Mesenchymal stem cell (in vitro differentiated cells and primary cell): ENCODE measurements at regions not wholly inside any gene's neighbourhood (a gene's known extent, or its start where the extent isn't known, plus 50 kb on each side); places are given as distances from the start of the nearest gene placed in this dataset.
A peak's percentile ranks its signal among the peaks of the same experiment; 100 is the strongest.

Source experiments
- DNase-seq: peaks from one replicate; pipeline ENCODE4 v3.0.0-alpha.2; 2013
- H2AFZ ChIP-seq: one replicate; pipeline ENCODE4 v1.6.1; 2013; ENCODE audit warnings: low read depth, mild to moderate bottlenecking, control low read depth, inconsistent platforms, low read length, moderate library complexity
- H2AK5ac ChIP-seq: 2 replicates; pipeline ENCODE4 v1.6.1; 2013; ENCODE audit warnings: low read length, moderate library complexity, mild to moderate bottlenecking, inconsistent platforms; ENCODE audit not compliant: severe bottlenecking
- H2BK120ac ChIP-seq: one replicate; pipeline ENCODE4 v1.6.1; 2013; ENCODE audit warnings: low read depth, mild to moderate bottlenecking, inconsistent platforms, low read length, moderate library complexity
- H2BK12ac ChIP-seq, 2 experiments: one replicate each; pipeline ENCODE4 v1.6.1; 2013; ENCODE audit warnings: inconsistent platforms in 2 of 2, low read length in 2 of 2, mild to moderate bottlenecking in 2 of 2, moderate library complexity in 2 of 2, control low read depth in 1 of 2
- H2BK15ac ChIP-seq: one replicate; pipeline ENCODE4 v1.6.1; 2013; ENCODE audit warnings: mild to moderate bottlenecking, low read depth, inconsistent platforms; ENCODE audit not compliant: poor library complexity, severe bottlenecking
- H2BK5ac ChIP-seq: 2 replicates; pipeline ENCODE4 v1.6.1; 2013; ENCODE audit warnings: low read depth, mild to moderate bottlenecking, low read length, control low read depth, inconsistent platforms; ENCODE audit not compliant: poor library complexity, severe bottlenecking
- H3K14ac ChIP-seq, 2 experiments: one replicate each; pipeline ENCODE4 v1.6.1; 2013; ENCODE audit warnings: inconsistent platforms in 2 of 2, low read length in 2 of 2, control low read depth in 1 of 2, mild to moderate bottlenecking in 1 of 2, moderate library complexity in 1 of 2
- H3K18ac ChIP-seq, 2 experiments: one replicate each; pipeline ENCODE4 v1.6.1; 2013; ENCODE audit warnings: inconsistent platforms in 2 of 2, low read length in 2 of 2, control low read depth in 1 of 2, low read depth in 1 of 2, mild to moderate bottlenecking in 1 of 2
- H3K23ac ChIP-seq, 2 experiments: one replicate each; pipeline ENCODE4 v1.6.1; 2013; ENCODE audit warnings: inconsistent platforms in 2 of 2, low read length in 2 of 2, mild to moderate bottlenecking in 2 of 2, moderate library complexity in 2 of 2, control low read depth in 1 of 2
- H3K27ac ChIP-seq: 2 replicates; pipeline ENCODE4 v1.5.1; 2013; ENCODE audit warnings: mild to moderate bottlenecking, moderate library complexity, low read length, control low read depth, inconsistent platforms; ENCODE audit not compliant: poor library complexity, severe bottlenecking
- H3K27me3 ChIP-seq, 2 experiments: 2 replicates each; pipeline versions ENCODE4 v1.6.1 to v1.7.0; 2013; ENCODE audit warnings: low read length in 2 of 2, mild to moderate bottlenecking in 2 of 2, moderate library complexity in 2 of 2, control low read depth in 1 of 2, inconsistent platforms in 1 of 2; ENCODE audit not compliant: control insufficient read depth in 1 of 2, insufficient read depth in 1 of 2
- H3K36me3 ChIP-seq, 2 experiments: 2 replicates each; pipeline versions ENCODE4 v1.6.1 to v1.7.0; 2013; ENCODE audit warnings: low read length in 2 of 2, control low read depth in 1 of 2, inconsistent platforms in 1 of 2, low read depth in 1 of 2, mild to moderate bottlenecking in 1 of 2; ENCODE audit not compliant: insufficient read depth in 2 of 2, control insufficient read depth in 1 of 2
- H3K4ac ChIP-seq, 2 experiments: one replicate each; pipeline ENCODE4 v1.6.1; 2013; ENCODE audit warnings: inconsistent platforms in 2 of 2, low read length in 2 of 2, mild to moderate bottlenecking in 2 of 2, moderate library complexity in 2 of 2, control low read depth in 1 of 2, low read depth in 1 of 2
- H3K4me1 ChIP-seq: 2 replicates; pipeline ENCODE4 v1.6.1; 2013; ENCODE audit warnings: low read depth, low read length, control low read depth; ENCODE audit not compliant: control insufficient read depth, insufficient read depth
- H3K4me2 ChIP-seq: 2 replicates; pipeline ENCODE4 v1.6.1; 2013; ENCODE audit warnings: low read length, mild to moderate bottlenecking, inconsistent platforms; ENCODE audit not compliant: poor library complexity, severe bottlenecking
- H3K4me3 ChIP-seq, 2 experiments: 2 replicates each; pipeline versions ENCODE4 v1.5.1 to v1.7.0; 2013; ENCODE audit warnings: low read length in 2 of 2, mild to moderate bottlenecking in 2 of 2, control low read depth in 1 of 2, low read depth in 1 of 2; ENCODE audit not compliant: insufficient read depth in 1 of 2
- H3K79me1 ChIP-seq: replicated peaks from 2 replicates; pipeline ENCODE4 v1.6.1; 2013; ENCODE audit warnings: mild to moderate bottlenecking, control low read depth, low read length, inconsistent platforms; ENCODE audit not compliant: poor library complexity, severe bottlenecking
- H3K9ac ChIP-seq: 2 replicates; pipeline ENCODE4 v1.7.0; 2013; ENCODE audit warnings: mild to moderate bottlenecking, low read length, moderate library complexity
- H3K9me3 ChIP-seq: 2 replicates; pipeline ENCODE4 v1.7.0; 2013; ENCODE audit warnings: mild to moderate bottlenecking, low read length; ENCODE audit not compliant: control insufficient read depth
- H4K8ac ChIP-seq: one replicate; pipeline ENCODE4 v1.6.1; 2013; ENCODE audit warnings: inconsistent platforms, mild to moderate bottlenecking, low read length, moderate library complexity
- H4K91ac ChIP-seq: one replicate; pipeline ENCODE4 v1.6.1; 2013; ENCODE audit warnings: mild to moderate bottlenecking, low read length, inconsistent platforms
- WGBS: methylation state at CpG from one replicate; pipeline ENCODE4 v1.1.7; 2013; ENCODE audit warnings: mixed read lengths; 5-methylcytosine and 5-hydroxymethylcytosine counted together

- Histone ChIP-seq H3K9ac (no peak overlapping the region), H3K23ac (no peak overlapping the region), H3K27me3 (no peaks in the 10 kb centered on the region), H3K14ac (no peak overlapping the region), H3K4me3 (no peak overlapping the region), H2BK15ac (no peak overlapping the region), H3K27ac (no peak overlapping the region), H3K4me2 (no peak overlapping the region), H3K4ac (no peak overlapping the region), H2AFZ (no peak overlapping the region), H4K8ac (no peak overlapping the region), H3K79me1 (no peaks in the 10 kb centered on the region), H2BK5ac (no peak overlapping the region), H3K4me1 (no peaks in the 10 kb centered on the region), H3K36me3 (no peaks in the 10 kb centered on the region), H4K91ac (no peak overlapping the region), H3K9me3 (no peaks in the 10 kb centered on the region), H2AK5ac (no peak overlapping the region), H2BK12ac (no peak overlapping the region), H2BK120ac (no peak overlapping the region), H3K18ac (no peak overlapping the region)
- WGBS = no CpG with 5 or more reads among the region's 1 CpG
- DNase-seq = no peak
Observed at GRCh38 chr12:85557850-85558249, 277.8 kb downstream of the ALX1 start.

GRCh38 chr12:85558684-85559083 is 277.5 kb downstream of the RASSF9 start:
- no peak overlapping the region for H3K23ac ChIP-seq
- peak overlapping the region in 1 of 2 experiments; percentile 25 for H3K4me3 ChIP-seq
- no peak overlapping the region for H2AK5ac ChIP-seq
- no peak overlapping the region for H3K9ac ChIP-seq
- no peak overlapping the region for H2AFZ ChIP-seq
- H3K4me1 ChIP-seq = no peaks in the 10 kb centered on the region
- H3K27ac ChIP-seq = no peak overlapping the region
- H3K4me2 ChIP-seq = no peak overlapping the region
- H3K4ac ChIP-seq = no peak overlapping the region
- no peak overlapping the region for H3K14ac ChIP-seq
- H2BK120ac ChIP-seq = no peak overlapping the region
- no peaks in the 10 kb centered on the region for H3K9me3 ChIP-seq
- H2BK5ac ChIP-seq = no peak overlapping the region
- H2BK15ac ChIP-seq = no peak overlapping the region
- no peak for DNase-seq
- H4K91ac ChIP-seq = no peak overlapping the region
- no peak overlapping the region for H2BK12ac ChIP-seq
- H3K27me3 ChIP-seq = no peaks in the 10 kb centered on the region
- no peak overlapping the region for H3K18ac ChIP-seq
- H4K8ac ChIP-seq = no peak overlapping the region
- H3K79me1 ChIP-seq = no peaks in the 10 kb centered on the region
- H3K36me3 ChIP-seq = no peaks in the 10 kb centered on the region

- Histone ChIP-seq H3K4me2 (no peak overlapping the region), H2AK5ac (no peak overlapping the region), H3K18ac (no peak overlapping the region), H3K4me3 (peak overlapping the region in 1 of 2 experiments; percentile 25), H4K8ac (no peak overlapping the region), H3K14ac (no peak overlapping the region), H2AFZ (no peak overlapping the region), H3K9ac (no peak overlapping the region), H3K27ac (no peak overlapping the region), H2BK15ac (no peak overlapping the region), H3K9me3 (no peaks in the 10 kb centered on the region), H3K79me1 (no peaks in the 10 kb centered on the region), H2BK120ac (no peak overlapping the region), H2BK5ac (no peak overlapping the region), H3K23ac (no peak overlapping the region), H2BK12ac (no peak overlapping the region), H3K27me3 (no peaks in the 10 kb centered on the region), H3K36me3 (no peaks in the 10 kb centered on the region), H4K91ac (no peak overlapping the region), H3K4me1 (no peaks in the 10 kb centered on the region), H3K4ac (no peak overlapping the region)
- no CpG with 5 or more reads among the region's 2 CpGs for WGBS
- DNase-seq = no peak
Observed at GRCh38 chr12:85559127-85559526, 277.1 kb downstream of the RASSF9 start.

GRCh38 chr12:85559536-85559935 is 276.7 kb downstream of the RASSF9 start:
- Histone ChIP-seq H3K4ac (no peak overlapping the region), H2BK12ac (no peak overlapping the region), H3K14ac (no peak overlapping the region), H2BK5ac (no peak overlapping the region), H3K23ac (no peak overlapping the region), H2AFZ (no peak overlapping the region), H3K79me1 (no peaks in the 10 kb centered on the region), H3K27ac (no peak overlapping the region), H3K27me3 (no peaks in the 10 kb centered on the region), H4K91ac (no peak overlapping the region), H3K4me3 (peak overlapping the region in 1 of 2 experiments; percentile 25), H2AK5ac (no peak overlapping the region), H2BK120ac (no peak overlapping the region), H3K9ac (no peak overlapping the region), H3K4me1 (no peaks in the 10 kb centered on the region), H3K18ac (no peak overlapping the region), H3K36me3 (no peaks in the 10 kb centered on the region), H3K4me2 (no peak overlapping the region), H2BK15ac (no peak overlapping the region), H3K9me3 (no peaks in the 10 kb centered on the region), H4K8ac (no peak overlapping the region)
- DNase-seq = no peak
